ENCODE measurements at regions not wholly inside any gene's neighbourhood (a gene's known extent, or its start where the extent isn't known, plus 50 kb on each side); places are given as distances from the start of the nearest gene placed in this dataset.

DNA sequence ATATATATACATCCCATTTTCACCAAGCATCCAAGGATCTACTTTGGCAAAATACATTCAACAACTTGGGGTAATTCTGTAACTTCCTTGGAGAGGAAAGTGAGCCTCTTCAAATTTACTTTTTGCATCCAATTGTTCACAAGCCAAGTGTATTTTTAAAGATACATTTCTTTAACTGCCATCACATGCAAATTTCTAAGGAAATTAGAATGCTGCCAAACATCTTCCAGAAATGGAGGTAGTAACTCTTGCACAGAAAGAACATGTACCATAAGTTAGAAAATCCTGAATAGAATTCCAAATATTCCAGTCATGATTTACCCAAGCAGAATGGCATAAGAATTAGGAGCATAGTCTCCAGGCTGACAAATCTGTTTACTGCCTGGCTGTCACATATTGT is 220.5 kb upstream of the NWD2 start:
- TF ChIP-seq POLR2A (IDR thresholded peaks at IDR 0.05; ENCODE audit: low read length), result no peak
- TF ChIP-seq GATA1 (IDR thresholded peaks at IDR 0.05; ENCODE audit: low read depth, low read length), result no peak
